H7 (cell line): ENCODE measurements at regions not wholly inside any gene's neighbourhood (a gene's known extent, or its start where the extent isn't known, plus 50 kb on each side); places are given as distances from the start of the nearest gene placed in this dataset.
"Not testable (repeated sequence)": the region's sequence is repeated elsewhere in the genome, so short reads cannot be mapped to it uniquely, and the experiment has no call there.

Experiments used
- DNase-seq: peaks from one replicate; pipeline ENCODE4 v3.0.0; 2012
- H3K27me3 ChIP-seq: 2 replicates; pipeline ENCODE4 v1.6.0; 2011; ENCODE audit warnings: mild to moderate bottlenecking, low read length; ENCODE audit not compliant: control insufficient read depth, insufficient read depth
- H3K36me3 ChIP-seq: replicated peaks from 2 replicates; pipeline ENCODE4 v1.5.1; 2011; ENCODE audit warnings: low read length; ENCODE audit not compliant: control insufficient read depth, insufficient read depth
- H3K4me3 ChIP-seq: 2 replicates; pipeline ENCODE4 v1.5.1; 2011; ENCODE audit warnings: low read depth, mild to moderate bottlenecking, control low read depth, low read length, moderate library complexity; ENCODE audit not compliant: insufficient read depth

DNA sequence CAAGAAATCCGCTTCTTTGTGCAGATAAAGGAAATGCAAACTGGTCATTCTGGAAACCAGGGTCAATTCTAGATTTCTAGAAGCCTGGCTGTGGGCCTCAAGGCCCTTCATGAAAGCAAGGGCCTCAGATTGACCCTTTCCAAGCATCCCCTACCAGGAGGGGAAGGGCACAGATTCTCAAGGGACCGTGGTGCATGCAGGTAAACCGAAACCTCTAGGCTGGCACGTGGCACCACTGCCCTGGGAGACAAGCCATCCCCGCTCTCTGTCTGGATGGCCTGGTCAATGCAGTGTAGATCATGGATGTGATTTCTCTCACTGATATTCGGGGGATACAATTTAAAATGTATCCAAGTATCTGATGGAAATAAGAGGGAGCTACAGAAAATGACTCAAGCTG lies 69.4 kb downstream of the TOMM20 start:
- Histone ChIP-seq H3K36me3 (no peaks in the 10 kb centered on the region), H3K4me3 (no peak overlapping the region), H3K27me3 (no peaks in the 10 kb centered on the region)
- DNase-seq = peak; percentile 11

DNA sequence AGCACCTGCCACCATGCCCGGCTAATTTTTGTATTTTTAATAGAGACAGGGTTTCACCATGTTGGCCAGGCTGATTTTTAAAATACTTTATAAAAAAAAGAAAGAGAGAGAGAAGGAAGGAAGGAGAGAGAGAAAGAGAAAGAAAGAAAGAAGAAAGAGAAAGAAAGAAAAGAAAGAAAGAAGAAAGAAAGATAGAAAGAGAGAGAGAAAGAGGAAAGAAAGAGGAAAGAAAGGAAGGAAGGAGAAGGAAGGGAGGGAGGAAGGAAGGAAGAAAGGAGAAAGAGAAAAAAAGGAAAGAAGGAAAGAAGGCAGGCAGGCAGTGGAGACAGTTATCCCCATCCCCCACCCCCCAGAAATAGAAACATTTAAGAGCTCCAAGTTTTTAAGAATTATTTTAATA lies 69.9 kb downstream of the TOMM20 start:
- no peaks in the 10 kb centered on the region for H3K27me3 ChIP-seq
- H3K36me3 ChIP-seq = no peaks in the 10 kb centered on the region
- DNase-seq = no peak
- no peak overlapping the region for H3K4me3 ChIP-seq

DNA sequence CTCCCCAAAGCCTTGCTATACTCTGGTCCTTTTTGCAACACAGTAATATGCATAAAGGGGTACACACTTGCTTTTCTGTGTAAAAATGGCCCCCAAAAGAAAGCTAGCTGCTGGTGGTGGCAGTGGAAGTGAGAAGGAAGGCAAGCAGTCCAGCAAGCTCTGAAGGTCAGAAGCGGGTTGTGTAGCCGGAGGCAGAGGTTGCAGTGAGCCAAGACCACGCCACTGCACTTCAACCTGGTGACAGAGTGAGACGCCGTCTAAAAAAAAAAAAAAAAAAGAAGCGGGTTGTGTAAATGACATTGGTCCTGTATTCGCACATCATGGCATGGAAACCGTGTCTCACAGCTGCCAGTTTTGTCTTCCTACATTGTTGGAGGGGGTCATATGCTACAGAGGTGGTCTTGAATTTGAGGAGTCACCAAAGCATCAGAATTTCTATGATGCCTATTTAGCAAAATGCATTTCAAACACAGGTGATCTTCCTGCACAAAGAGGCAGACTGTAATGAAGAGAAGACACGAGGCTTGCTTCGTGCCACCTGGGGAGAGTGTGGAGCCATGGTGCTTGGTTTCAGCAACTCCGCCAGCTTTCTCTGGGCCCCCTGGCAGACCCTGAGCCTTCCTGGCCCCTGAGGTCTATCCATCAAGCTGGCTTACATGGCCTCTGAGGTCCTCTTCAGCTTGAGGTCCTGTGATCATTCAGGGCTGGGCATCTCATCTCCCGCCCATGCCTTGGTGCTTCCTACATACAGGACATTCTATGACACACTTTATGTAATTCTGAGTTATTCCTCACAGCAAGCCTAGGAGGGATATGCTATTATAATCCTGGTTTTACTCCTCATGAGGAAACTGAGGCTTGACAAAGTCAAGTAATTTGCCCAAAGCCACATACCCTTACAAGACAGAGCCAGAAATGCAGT lies 71.0 kb downstream of the TOMM20 start:
- Histone ChIP-seq H3K27me3 (no peaks in the 10 kb centered on the region), H3K4me3 (no peak overlapping the region), H3K36me3 (no peaks in the 10 kb centered on the region)
- DNase-seq = peak; percentile 2

DNA sequence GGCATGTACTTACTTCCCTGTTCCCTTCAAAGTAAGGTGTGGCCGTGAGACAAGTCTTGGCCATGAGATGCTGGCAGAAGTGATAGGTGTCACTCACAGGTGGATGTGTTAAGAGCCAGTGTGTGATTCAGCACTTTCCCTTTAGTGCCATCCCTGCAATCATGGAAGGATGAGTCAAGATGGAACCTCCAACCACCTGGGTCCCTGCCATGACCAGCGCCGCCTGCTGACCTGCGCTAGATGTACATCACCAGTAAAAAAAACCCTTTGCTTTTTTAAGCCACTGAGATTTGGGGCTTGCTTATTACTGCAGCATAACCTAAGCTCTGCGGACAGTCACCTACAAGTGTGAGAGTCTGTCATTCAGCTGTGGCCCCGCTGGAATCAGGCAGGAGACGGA lies 71.7 kb downstream of the TOMM20 start:
- no peak overlapping the region for H3K4me3 ChIP-seq
- H3K36me3 ChIP-seq = no peaks in the 10 kb centered on the region
- no peaks in the 10 kb centered on the region for H3K27me3 ChIP-seq
- peak; percentile 16 for DNase-seq

DNA sequence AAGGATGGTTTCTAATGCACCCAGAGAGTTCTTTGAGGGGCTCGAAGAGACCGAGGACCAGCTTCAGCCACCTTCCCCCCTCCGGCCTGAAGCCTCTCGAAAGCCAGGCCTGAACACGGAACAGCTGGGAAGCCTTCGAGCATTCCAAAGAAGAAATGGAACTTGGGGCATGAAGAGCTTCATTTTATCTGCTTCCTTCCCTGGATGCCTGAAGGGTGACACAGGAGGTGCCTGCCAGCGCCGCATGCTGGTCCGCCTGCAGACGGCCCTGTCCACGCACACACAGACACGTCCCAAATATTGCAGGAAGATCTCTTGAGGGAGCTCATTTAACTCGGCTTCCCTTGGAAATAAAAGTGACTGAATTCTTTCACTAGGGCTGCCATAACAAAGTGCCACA lies 73.7 kb downstream of the TOMM20 start:
- no peaks in the 10 kb centered on the region for H3K27me3 ChIP-seq
- DNase-seq = peak; percentile 8

DNA sequence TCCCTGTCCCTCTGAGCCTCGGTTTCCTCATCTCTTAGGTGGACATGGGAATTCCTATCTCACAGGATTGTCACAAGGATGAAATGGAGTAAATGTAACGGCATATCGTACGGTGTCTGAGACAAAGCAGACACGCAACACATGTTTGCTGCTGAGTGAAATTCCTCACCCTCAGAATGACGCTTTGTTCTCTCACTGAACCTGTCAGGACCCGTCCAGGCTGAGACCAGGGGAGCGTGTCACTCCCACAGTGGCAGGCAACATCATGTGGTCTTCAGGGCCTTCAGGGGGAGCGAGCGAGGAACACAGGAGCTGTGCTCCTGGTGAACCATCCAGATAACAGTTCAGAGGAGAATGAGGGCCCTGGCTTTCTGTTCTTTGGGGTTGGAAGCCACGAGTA lies 74.2 kb downstream of the TOMM20 start:
- Histone ChIP-seq H3K27me3 (no peaks in the 10 kb centered on the region), H3K4me3 (no peak overlapping the region)

More for the DNA sequence above, 73.7 kb downstream of the TOMM20 start:
- Histone ChIP-seq H3K4me3 (no peak overlapping the region), H3K36me3 (no peaks in the 10 kb centered on the region)

DNA sequence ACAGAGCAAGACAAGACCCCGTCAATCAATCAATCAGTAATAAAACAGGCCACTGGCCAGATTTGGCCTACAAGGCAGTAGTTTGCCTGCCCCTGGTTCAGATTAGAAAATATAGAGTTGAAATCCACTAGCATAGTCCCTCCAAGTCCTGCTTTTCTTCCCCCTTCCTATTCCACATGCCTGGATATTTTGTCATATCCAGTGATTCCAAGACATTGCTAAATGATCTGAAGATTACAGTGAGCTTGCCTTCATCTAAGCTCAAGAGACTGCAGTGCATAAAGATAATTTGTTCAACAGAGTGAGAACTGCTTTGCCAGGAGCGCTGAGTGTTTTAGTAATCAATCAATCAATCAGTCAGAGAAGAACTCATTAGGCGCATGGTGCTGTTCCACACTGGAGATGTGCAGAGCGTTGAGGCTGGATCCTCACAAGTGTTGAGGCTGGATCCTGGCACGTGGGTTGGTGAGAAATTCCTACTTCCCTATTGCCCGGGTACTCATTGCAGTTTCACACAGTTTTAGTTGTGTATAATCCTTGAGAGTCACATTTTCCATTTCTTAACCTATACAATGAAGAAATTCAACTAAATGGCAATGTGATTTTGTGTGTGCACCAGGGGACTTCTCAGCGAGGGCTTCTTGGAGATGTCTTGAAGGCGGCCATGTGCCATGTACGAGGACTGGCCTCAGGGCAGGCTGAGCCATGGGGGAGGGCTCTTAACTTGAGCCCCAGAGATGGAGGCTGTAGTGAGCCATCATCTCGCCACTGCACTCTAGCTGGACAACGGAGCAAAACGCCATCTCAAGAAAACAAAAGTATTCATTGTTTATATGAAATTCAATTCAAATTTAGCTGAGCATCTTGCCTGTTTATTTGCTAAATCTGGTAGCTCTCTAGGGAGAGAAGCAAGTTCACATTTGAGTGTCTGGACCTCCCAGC lies 76.3 kb downstream of the TOMM20 start:
- no peak overlapping the region for H3K4me3 ChIP-seq
- DNase-seq = no peak
- H3K27me3 ChIP-seq = no peaks in the 10 kb centered on the region
- no peaks in the 10 kb centered on the region for H3K36me3 ChIP-seq

More for the DNA sequence above, 74.2 kb downstream of the TOMM20 start:
- peak; percentile 6 for DNase-seq
- no peaks in the 10 kb centered on the region for H3K36me3 ChIP-seq

DNA sequence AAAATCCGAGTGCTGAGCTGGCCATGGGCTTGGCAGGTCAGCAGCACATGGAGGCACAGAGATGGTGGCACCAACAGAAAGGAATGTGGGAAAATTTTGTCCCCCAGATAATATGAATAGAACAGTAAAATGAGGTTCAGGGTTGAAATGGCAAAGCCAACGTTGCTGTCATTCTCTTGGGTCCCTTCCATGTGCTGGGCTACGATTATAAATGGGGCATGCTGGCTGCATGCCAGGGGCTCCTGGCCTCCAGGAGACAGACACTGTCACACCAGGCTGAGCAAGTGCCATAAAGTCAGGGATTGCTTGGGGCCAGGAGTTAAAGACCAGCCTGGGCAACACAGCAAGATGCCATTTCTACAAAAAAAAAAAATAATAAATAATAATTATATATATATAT lies 77.1 kb downstream of the TOMM20 start:
- Histone ChIP-seq H3K27me3 (no peaks in the 10 kb centered on the region), H3K4me3 (no peak overlapping the region), H3K36me3 (no peaks in the 10 kb centered on the region)
- no peak for DNase-seq

DNA sequence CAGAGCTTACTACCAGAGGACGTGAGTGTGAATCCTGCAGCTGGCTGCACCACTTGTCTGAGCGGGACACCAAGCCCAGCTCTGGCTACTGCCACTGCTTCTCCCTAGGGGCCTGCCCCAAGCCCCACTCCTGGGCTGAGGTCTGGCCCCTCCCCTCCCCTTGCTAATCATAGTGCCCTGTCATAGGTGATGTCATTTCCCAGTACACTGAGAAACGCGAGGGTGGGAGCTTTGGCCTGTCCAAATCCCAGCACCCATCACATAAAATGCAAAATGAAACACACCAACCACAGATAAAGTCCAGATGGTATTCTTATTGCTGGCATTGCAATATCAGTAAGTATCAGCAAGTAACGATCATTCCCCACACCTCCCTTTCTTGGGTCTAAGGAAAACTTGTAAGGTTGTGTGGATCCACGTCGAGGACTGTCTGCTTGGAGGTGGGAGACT lies 77.7 kb downstream of the TOMM20 start:
- Histone ChIP-seq H3K36me3 (no peaks in the 10 kb centered on the region), H3K27me3 (no peaks in the 10 kb centered on the region), H3K4me3 (no peak overlapping the region)
- DNase-seq = peak; percentile 49

DNA sequence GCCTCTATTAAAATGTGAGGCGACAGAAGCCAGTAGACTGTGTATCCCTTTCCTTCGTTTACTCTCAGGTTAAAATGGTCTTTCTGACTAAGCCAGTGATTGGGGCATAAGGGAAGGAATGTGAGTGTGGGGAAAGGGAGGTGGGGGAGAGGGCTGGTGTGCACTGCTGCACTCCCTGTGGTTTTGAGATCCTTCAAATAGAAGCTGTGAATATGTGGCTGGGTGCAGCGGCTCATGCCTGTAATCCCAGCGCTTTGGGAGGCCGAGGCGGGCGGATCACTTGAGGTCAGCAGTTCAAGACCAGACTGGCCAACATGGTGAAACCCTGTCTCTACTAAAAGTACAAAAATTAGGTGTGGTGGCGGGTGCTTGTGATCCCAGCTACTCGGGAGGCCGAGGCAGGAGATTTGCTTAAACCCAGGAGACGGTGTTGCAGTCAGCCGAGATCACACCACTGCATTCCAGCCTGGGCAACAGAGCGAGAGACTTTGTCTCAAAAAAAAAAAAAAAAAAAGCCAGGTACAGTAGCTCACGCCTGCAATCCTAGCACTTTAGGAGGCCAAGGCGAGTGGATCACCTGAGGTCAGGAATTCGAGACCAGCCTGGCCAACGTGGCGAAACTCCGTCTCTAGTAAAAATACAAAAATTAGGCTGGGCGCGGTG lies 78.8 kb downstream of the TOMM20 start:
- not testable (repeated sequence) for H3K36me3 ChIP-seq, H3K27me3 ChIP-seq, DNase-seq, H3K4me3 ChIP-seq

DNA sequence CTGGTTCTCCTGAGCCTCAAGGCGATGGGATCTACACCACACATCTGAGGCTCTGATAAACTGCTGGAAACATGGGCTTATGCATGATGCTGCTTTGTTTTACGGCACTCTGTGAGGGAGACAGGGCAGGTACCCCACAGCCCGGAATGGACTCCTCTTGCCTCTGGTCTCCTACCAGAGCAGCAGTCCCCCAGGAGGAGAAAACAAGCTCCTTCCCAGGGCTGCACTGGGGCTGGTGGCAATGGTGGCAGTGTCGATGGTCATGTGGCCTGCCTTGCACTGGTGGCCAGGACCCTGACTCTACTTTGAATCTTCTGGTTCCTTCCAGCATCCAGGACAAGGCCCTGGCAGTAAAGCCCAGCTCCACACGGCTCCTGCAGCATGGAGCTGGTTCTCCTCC lies 79.4 kb downstream of the TOMM20 start:
- Histone ChIP-seq H3K27me3 (no peaks in the 10 kb centered on the region), H3K4me3 (no peak overlapping the region), H3K36me3 (no peaks in the 10 kb centered on the region)
- no peak for DNase-seq

DNA sequence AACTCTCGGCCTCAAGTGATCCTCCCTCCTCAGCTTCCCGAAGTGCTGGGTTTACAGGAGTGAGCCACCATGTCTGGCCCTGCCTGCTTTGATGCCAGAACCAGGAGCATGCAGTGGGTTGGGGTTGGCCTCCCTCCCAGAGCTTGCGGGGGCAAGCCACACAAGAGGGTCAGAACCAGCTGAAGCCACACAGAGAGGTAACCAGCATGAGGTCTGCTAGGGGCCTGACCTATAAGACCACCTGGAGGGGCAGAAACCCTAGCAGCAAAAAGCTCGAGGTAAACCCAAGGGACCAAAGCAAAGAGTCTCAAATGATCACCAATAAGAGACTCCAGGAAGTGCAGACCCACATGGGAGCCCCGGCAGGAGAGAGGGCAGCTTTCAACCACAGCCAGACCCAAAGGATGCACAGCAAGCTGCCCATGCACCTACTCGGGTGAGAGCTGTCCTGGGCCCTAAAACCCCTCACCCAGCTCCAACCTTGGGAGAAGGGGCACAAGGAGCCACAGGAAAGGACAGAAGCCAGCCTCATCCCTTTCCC lies 81.2 kb downstream of the TOMM20 start:
- Histone ChIP-seq H3K4me3 (no peak overlapping the region), H3K36me3 (no peaks in the 10 kb centered on the region), H3K27me3 (no peaks in the 10 kb centered on the region)
- DNase-seq = no peak

DNA sequence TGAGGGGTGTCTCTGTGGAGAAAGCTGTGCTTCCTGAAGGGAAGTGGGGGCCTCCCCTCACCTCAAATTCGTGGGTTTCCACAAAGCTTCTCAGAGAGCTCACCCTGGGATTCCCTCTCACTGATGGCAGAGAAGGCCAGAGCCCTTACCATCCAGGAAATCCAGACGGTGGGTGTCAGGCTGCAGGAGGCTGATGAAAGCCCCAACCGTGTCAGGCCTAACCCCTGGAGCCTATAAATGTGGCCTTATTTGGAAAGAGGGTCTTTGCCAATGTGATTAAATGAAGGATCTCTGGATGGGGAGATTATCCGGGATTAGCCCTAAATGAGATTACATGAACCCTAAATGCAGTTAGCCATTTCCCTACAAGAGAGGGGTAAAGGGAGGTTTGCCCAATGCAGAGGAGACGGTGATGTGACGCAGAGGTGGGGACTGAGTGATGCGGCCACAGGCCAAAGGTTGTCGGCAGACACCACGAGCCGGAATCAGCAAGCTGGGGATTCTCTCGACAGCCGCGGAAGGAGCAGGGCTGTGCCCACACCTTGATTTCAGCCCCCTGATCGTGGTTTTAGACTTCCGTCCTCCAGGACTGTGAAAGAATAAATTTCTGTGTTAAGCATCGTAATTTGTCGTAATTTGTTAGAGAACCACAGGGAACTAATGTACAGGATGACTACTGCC lies 82.6 kb downstream of the TOMM20 start:
- DNase-seq = no peak
- H3K27me3 ChIP-seq = no peaks in the 10 kb centered on the region

More for the DNA sequence above, 82.6 kb downstream of the TOMM20 start:
- Histone ChIP-seq H3K36me3 (no peaks in the 10 kb centered on the region), H3K4me3 (no peak overlapping the region)
